A673 (cell line): ENCODE measurements at regions not wholly inside any gene's neighbourhood (a gene's known extent, or its start where the extent isn't known, plus 50 kb on each side); places are given as distances from the start of the nearest gene placed in this dataset.

ENCODE experiments used
- CTCF ChIP-seq: fragments of 300-800, 200-600 bp; sonication (generic); conservative IDR thresholded peaks from 2 replicates; pipeline ENCODE4 v1.5.1; 2017; ENCODE audit warnings: low read depth, mild to moderate bottlenecking, antibody characterized with exemption, low read length, moderate library complexity, mixed read lengths
- EZH2 ChIP-seq: fragments of 200-600 bp; sonication (generic); IDR thresholded peaks from 2 replicates; pipeline ENCODE4 v1.6.1; 2017; ENCODE audit warnings: borderline replicate concordance, low read depth, mild to moderate bottlenecking, mixed read lengths, antibody characterized with exemption, low read length; ENCODE audit not compliant: poor library complexity, severe bottlenecking

GRCh38 chr16:64012166-64012565 lies 1109.7 kb downstream of the CDH11 start:
- TF ChIP-seq CTCF: no peak
- no peak for TF ChIP-seq EZH2
